C4-2B (cell line): ENCODE measurements at regions not wholly inside any gene's neighbourhood (a gene's known extent, or its start where the extent isn't known, plus 50 kb on each side); places are given as distances from the start of the nearest gene placed in this dataset.

ENCODE experiments used
- CTCF ChIP-seq: fragments of 450-650 bp; conservative IDR thresholded peaks from 2 replicates; pipeline ENCODE4 v1.5.1; 2017; ENCODE audit warnings: mild to moderate bottlenecking
- ZFX ChIP-seq: fragments of 450-650 bp; IDR thresholded peaks from 2 replicates; pipeline ENCODE4 v1.6.1; 2017

DNA sequence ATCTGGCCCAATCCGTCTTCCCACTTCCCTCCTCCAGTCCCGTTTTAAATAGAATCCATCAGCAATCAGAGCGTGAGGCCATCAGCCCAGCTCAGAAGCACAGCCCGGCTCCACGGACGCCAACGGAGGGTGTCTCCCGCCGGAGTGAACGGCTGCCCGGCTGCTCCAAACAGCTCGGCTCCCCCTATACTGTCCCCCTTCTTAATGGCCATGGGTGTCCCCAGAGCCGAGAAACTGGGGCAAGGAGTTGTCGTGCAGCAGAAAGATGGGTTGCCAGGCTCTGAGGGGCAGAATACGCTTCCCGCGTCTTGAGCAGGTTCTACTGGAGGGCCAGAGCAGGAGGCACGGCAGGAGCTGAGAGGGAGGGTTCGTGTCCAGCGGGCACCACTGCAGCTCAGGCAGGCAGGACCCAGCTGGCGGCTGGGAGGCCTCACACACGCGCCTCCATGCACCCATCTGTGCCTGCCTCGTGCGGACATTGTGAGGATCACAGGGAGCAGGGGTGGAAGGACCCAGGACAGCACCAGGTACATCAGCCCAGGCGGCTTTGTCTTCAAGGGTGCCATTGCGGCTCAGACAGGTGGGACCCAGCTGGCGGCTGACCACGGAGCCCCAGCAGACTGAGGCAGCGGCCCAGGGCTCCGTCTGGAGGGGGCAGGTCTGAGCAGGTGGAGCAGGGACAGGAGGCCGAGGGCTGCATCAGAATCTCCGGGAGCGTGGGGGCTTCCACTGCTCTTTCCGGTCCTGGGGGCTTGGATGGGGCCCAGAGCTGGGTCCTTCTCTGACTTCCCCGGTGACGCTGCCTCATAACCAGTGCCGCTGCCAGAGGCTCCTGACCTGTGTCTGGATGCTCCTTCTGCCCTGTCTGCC lies 882.7 kb downstream of the BRD1 start:
- no peak for TF ChIP-seq CTCF
- no peak for TF ChIP-seq ZFX
